ENCODE measurements at regions not wholly inside any gene's neighbourhood (a gene's known extent, or its start where the extent isn't known, plus 50 kb on each side); places are given as distances from the start of the nearest gene placed in this dataset.

DNA sequence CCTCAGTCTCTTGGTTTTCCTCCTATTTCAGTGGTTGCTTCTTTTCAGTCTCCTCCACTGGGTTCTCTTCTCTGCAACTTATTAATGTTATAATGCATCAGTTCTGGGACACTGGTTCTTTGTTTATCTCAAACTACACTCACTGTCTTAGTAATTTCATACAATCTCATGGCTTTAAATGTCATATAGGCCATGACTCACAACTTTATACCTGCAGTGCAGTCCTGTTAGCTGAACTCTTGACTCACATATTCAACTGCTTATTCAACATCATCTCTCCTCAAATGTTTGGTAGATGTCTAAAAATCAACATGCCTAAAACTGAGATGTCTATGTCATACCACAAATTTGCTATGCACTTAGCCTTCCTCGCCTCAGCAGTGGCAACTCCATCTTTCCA, 101.2 kb upstream of the PALS2 start:
- no peak for ATAC-seq

DNA sequence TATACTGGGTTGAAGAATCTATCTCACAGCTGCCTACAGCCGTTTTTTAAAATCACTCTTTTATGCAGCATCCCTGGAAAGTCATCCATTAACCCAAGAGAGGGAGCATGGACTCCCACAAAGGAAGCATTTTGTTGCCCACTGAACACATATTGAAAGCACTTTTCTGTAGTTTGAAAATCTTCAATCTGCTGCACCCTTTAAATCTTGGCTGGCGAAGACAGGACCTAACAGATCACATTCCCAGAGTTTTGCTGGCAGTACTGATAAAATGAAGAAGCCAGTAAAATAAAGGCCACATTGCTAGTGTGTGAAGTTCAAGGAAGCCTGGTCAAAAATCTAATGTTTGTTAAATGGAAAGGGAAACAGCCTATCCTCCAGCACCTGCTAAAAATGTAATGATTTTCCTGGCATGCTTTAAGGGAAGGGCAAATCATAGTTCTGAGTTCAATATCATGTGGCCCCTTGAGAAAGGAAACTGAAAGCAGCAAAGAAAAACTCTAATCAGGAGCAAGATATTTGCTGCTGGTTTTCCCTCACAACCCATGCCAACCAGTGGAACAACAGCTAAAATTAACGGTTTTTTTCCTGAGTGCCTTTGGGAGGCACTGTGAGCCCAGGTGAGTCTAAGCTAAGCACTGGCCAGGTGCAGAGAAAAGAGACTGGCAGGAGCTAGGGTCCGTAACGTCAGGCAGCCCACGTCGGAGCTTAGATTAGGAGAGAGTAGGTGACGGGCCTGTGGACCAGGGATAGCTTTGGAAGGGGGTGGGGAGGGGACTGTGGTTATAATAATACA, 97.9 kb upstream of the PALS2 start:
- intact Hi-C loops (cut with DNase I; ENCODE audit: low total_unique reads) (no loop called here), in situ Hi-C loops (cut with MboI; ENCODE audit: low sequenced_read_pairs in 4 of 4) (no loop called here)

More for the DNA sequence above, 101.2 kb upstream of the PALS2 start:
- H3K4me3 ChIP-seq: no peak overlapping the region
- H3K27ac ChIP-seq: no peak overlapping the region
- H3K27me3 ChIP-seq: no peaks in the 10 kb centered on the region
- H3K9me3 ChIP-seq: no peaks in the 10 kb centered on the region
- H3K4me1 ChIP-seq: peaks cover under 1 to 2% of the 10 kb centered on the region in 2 donors
- H3K36me3 ChIP-seq: no peaks in the 10 kb centered on the region
- in situ Hi-C loops (cut with MboI; ENCODE audit: low sequenced_read_pairs in 4 of 4): no loop called here
- TF ChIP-seq CTCF (IDR thresholded peaks at IDR 0.05 in 4 of 5, conservative IDR thresholded peaks at IDR 0.05 in 1 of 5) (no peak), POLR2A (IDR thresholded peaks at IDR 0.05) (no peak)
- no peak for DNase-seq
- intact Hi-C loops (cut with DNase I; ENCODE audit: low total_unique reads): no loop called here

GRCh38 chr7:24476227-24476626, 97.0 kb upstream of the PALS2 start:
- no peak for TF ChIP-seq POLR2A (IDR thresholded peaks at IDR 0.05)
- TF ChIP-seq CTCF (IDR thresholded peaks at IDR 0.05 in 4 of 5, conservative IDR thresholded peaks at IDR 0.05 in 1 of 5): no peak
- no peaks in the 10 kb centered on the region for H3K36me3 ChIP-seq
- H3K4me1 ChIP-seq: peaks cover 12 to 14% of the 10 kb centered on the region in 2 donors
- intact Hi-C loops (cut with DNase I; ENCODE audit: low total_unique reads) (loop anchor here (2.0 kb wide), 1 partner anchor 19 kb away; no protein-coding TSS in a partner anchor), in situ Hi-C loops (cut with MboI; ENCODE audit: low sequenced_read_pairs in 4 of 4) (no loop called here)
- peak; percentile 20 to 36 for DNase-seq
- H3K9me3 ChIP-seq: no peaks in the 10 kb centered on the region
- peak overlapping the region in 3 of 4 donors; percentile 32 to 77 (median 54) for H3K27ac ChIP-seq
- H3K4me3 ChIP-seq: no peak overlapping the region
- no peaks in the 10 kb centered on the region for H3K27me3 ChIP-seq
- peak; percentile 43 to 75 for ATAC-seq

More for the DNA sequence above, 97.9 kb upstream of the PALS2 start:
- no peaks in the 10 kb centered on the region for H3K27me3 ChIP-seq
- H3K9me3 ChIP-seq: no peaks in the 10 kb centered on the region
- H3K4me3 ChIP-seq: no peak overlapping the region
- no peak for TF ChIP-seq CTCF (IDR thresholded peaks at IDR 0.05 in 4 of 5, conservative IDR thresholded peaks at IDR 0.05 in 1 of 5)
- TF ChIP-seq POLR2A (IDR thresholded peaks at IDR 0.05): no peak
- ATAC-seq (no peak), DNase-seq (no peak)
- H3K36me3 ChIP-seq: no peaks in the 10 kb centered on the region
- H3K27ac ChIP-seq: peak overlapping the region in 1 of 4 donors; percentile 77
- peaks cover 12 to 14% of the 10 kb centered on the region in 2 donors for H3K4me1 ChIP-seq

GRCh38 chr7:24477398-24478136, 95.7 kb upstream of the PALS2 start:
- Histone ChIP-seq H3K27me3 (no peaks in the 10 kb centered on the region), H3K4me1 (peaks cover 12 to 14% of the 10 kb centered on the region in 2 donors), H3K4me3 (no peak overlapping the region), H3K36me3 (no peaks in the 10 kb centered on the region), H3K9me3 (no peaks in the 10 kb centered on the region), H3K27ac (peak overlapping the region; percentile 32 to 77 (median 43))
- no peak for TF ChIP-seq POLR2A (IDR thresholded peaks at IDR 0.05)
- no peak for TF ChIP-seq CTCF (IDR thresholded peaks at IDR 0.05 in 4 of 5, conservative IDR thresholded peaks at IDR 0.05 in 1 of 5)
- ATAC-seq (peak; percentile 54 to 81), DNase-seq (peak in 1 of 2 donors; percentile 21)
- in situ Hi-C loops (cut with MboI; ENCODE audit: low sequenced_read_pairs in 4 of 4) (no loop called here), intact Hi-C loops (cut with DNase I; ENCODE audit: low total_unique reads) (loop anchor here (2.0 kb wide), 1 partner anchor 21 kb away; no protein-coding TSS in a partner anchor)

Measured in gastrocnemius medialis (tissue), 4 donors.